ENCODE measurements at regions not wholly inside any gene's neighbourhood (a gene's known extent, or its start where the extent isn't known, plus 50 kb on each side); places are given as distances from the start of the nearest gene placed in this dataset.

GRCh38 chr2:228533156-228533555 is 351.7 kb upstream of the SPHKAP start:
- TF ChIP-seq CTCF (IDR thresholded peaks at IDR 0.05): no peak
- TF ChIP-seq POLR2AphosphoS5 (IDR thresholded peaks at IDR 0.05): no peak

Data from stomach (tissue), 4 donors.